ENCODE measurements at regions not wholly inside any gene's neighbourhood (a gene's known extent, or its start where the extent isn't known, plus 50 kb on each side); places are given as distances from the start of the nearest gene placed in this dataset.

- no peaks in the 10 kb centered on the region for H3K36me3 ChIP-seq (ENCODE audit: control insufficient read depth, low read depth, low read length)
- H3K27ac ChIP-seq (ENCODE audit: low read length), result no peak overlapping the region
- H3K9ac ChIP-seq (ENCODE audit: low read length), result no peak overlapping the region
- no peaks in the 10 kb centered on the region for H3K27me3 ChIP-seq (ENCODE audit: control insufficient read depth, insufficient read depth, low read length)
- no peaks in the 10 kb centered on the region for H3K9me3 ChIP-seq (ENCODE audit: control insufficient read depth, low read depth, low read length)
- H3K4me3 ChIP-seq (ENCODE audit: low read length), result no peak overlapping the region
- peaks cover 7% of the 10 kb centered on the region for H3K4me1 ChIP-seq (ENCODE audit: control insufficient read depth, low read depth, low read length)
Measured at GRCh38 chr22:44599084-44599483, 101.1 kb upstream of the RTL6 start.

DNA sequence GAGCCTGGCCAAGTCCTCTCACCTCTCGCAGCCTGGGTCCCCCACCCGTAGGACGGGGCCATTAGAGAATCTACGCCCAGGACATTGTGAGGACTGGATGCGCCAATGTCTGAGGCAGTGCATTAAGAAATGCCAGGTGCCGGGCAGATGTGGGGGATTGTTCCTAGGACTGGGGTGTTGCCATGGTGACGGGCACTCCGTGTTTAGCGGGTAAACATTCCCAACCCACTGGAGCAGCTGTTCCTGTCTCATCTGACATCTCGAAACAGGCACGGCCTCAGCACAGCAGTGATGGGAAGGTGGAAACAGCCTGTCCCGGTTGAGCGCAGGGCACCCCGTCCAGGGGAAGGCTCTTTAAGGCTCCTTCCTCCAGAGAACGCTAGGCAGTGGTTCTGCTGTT is 99.6 kb upstream of the RTL6 start:
- peaks cover 7% of the 10 kb centered on the region for H3K4me1 ChIP-seq (ENCODE audit: control insufficient read depth, low read depth, low read length)
- no peaks in the 10 kb centered on the region for H3K9me3 ChIP-seq (ENCODE audit: control insufficient read depth, low read depth, low read length)
- H3K36me3 ChIP-seq (ENCODE audit: control insufficient read depth, low read depth, low read length), result no peaks in the 10 kb centered on the region
- H3K27ac ChIP-seq (ENCODE audit: low read length), result no peak overlapping the region
- no peak overlapping the region for H3K4me3 ChIP-seq (ENCODE audit: low read length)
- H3K9ac ChIP-seq (ENCODE audit: low read length), result no peak overlapping the region
- no peaks in the 10 kb centered on the region for H3K27me3 ChIP-seq (ENCODE audit: control insufficient read depth, insufficient read depth, low read length)

GRCh38 chr22:44596396-44597125 is 98.5 kb upstream of the RTL6 start:
- no peak overlapping the region for H3K9ac ChIP-seq (ENCODE audit: low read length)
- no peak overlapping the region for H3K4me3 ChIP-seq (ENCODE audit: low read length)
- H3K27ac ChIP-seq (ENCODE audit: low read length), result no peak overlapping the region
- H3K9me3 ChIP-seq (ENCODE audit: control insufficient read depth, low read depth, low read length), result no peaks in the 10 kb centered on the region
- no peaks in the 10 kb centered on the region for H3K27me3 ChIP-seq (ENCODE audit: control insufficient read depth, insufficient read depth, low read length)
- no peaks in the 10 kb centered on the region for H3K36me3 ChIP-seq (ENCODE audit: control insufficient read depth, low read depth, low read length)
- peaks cover 7% of the 10 kb centered on the region for H3K4me1 ChIP-seq (ENCODE audit: control insufficient read depth, low read depth, low read length)

DNA sequence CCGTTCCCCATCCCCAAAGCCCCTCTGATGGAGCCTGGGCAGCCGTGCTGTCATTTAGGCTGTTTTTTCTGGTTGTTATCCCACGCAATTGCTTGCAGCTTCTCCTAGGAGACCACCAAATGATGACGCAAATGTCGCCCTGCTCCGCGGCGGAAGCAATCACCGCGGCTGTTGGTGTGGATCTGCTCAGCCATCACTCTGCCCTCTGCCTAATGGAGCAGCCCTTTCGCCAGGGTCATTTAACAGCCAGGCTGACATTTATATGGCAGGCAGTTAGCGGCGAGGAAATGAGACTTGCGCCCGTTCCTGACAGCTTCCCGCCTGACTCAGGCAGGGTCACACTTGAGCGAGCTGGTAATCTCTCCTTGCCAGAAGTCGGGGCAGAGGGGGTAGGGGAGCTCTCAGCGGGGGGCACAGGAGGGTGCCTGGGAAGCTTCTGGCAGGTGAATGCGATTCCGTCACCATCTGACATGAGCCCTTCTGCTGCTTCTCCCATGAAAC is 97.9 kb upstream of the RTL6 start:
- no peak overlapping the region for H3K9ac ChIP-seq (ENCODE audit: low read length)
- no peaks in the 10 kb centered on the region for H3K27me3 ChIP-seq (ENCODE audit: control insufficient read depth, insufficient read depth, low read length)

GRCh38 chr22:44594951-44595350 is 96.9 kb upstream of the RTL6 start:
- H3K36me3 ChIP-seq (ENCODE audit: control insufficient read depth, low read depth, low read length), result no peaks in the 10 kb centered on the region
- H3K4me1 ChIP-seq (ENCODE audit: control insufficient read depth, low read depth, low read length), result peaks cover 7% of the 10 kb centered on the region
- H3K4me3 ChIP-seq (ENCODE audit: low read length), result no peak overlapping the region
- H3K27ac ChIP-seq (ENCODE audit: low read length), result no peak overlapping the region
- no peak overlapping the region for H3K9ac ChIP-seq (ENCODE audit: low read length)
- no peaks in the 10 kb centered on the region for H3K27me3 ChIP-seq (ENCODE audit: control insufficient read depth, insufficient read depth, low read length)
- no peaks in the 10 kb centered on the region for H3K9me3 ChIP-seq (ENCODE audit: control insufficient read depth, low read depth, low read length)

More for the DNA sequence above, 97.9 kb upstream of the RTL6 start:
- no peaks in the 10 kb centered on the region for H3K36me3 ChIP-seq (ENCODE audit: control insufficient read depth, low read depth, low read length)
- no peaks in the 10 kb centered on the region for H3K9me3 ChIP-seq (ENCODE audit: control insufficient read depth, low read depth, low read length)
- H3K27ac ChIP-seq (ENCODE audit: low read length), result no peak overlapping the region
- H3K4me3 ChIP-seq (ENCODE audit: low read length), result no peak overlapping the region
- peaks cover 7% of the 10 kb centered on the region for H3K4me1 ChIP-seq (ENCODE audit: control insufficient read depth, low read depth, low read length)

DNA sequence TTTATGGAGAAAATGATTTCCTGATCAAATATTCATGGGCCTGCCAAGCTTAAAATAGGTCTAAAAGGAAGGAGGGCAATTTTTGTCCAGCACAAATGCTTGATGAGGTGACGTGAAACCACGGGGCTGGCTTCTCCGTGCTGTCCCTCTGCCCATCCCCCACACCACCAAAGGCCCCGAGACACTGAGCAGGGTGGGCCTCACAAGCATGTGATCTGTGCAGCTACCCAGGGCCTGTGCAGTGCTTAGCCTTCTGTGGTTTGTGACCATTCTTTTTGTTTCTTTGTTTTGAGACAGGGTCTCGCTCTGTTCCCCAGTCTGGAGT is 94.8 kb upstream of the RTL6 start:
- no peak overlapping the region for H3K9ac ChIP-seq (ENCODE audit: low read length)
- H3K27me3 ChIP-seq (ENCODE audit: control insufficient read depth, insufficient read depth, low read length), result no peaks in the 10 kb centered on the region
- no peak overlapping the region for H3K27ac ChIP-seq (ENCODE audit: low read length)
- H3K9me3 ChIP-seq (ENCODE audit: control insufficient read depth, low read depth, low read length), result no peaks in the 10 kb centered on the region
- no peak overlapping the region for H3K4me3 ChIP-seq (ENCODE audit: low read length)
- H3K4me1 ChIP-seq (ENCODE audit: control insufficient read depth, low read depth, low read length), result peaks cover 7% of the 10 kb centered on the region
- H3K36me3 ChIP-seq (ENCODE audit: control insufficient read depth, low read depth, low read length), result no peaks in the 10 kb centered on the region

GRCh38 chr22:44592126-44592823 is 94.2 kb upstream of the RTL6 start:
- Histone ChIP-seq H3K4me3 (ENCODE audit: low read length) (no peak overlapping the region), H3K36me3 (ENCODE audit: control insufficient read depth, low read depth, low read length) (no peaks in the 10 kb centered on the region), H3K9me3 (ENCODE audit: control insufficient read depth, low read depth, low read length) (no peaks in the 10 kb centered on the region), H3K27me3 (ENCODE audit: control insufficient read depth, insufficient read depth, low read length) (no peaks in the 10 kb centered on the region), H3K4me1 (ENCODE audit: control insufficient read depth, low read depth, low read length) (peaks cover 7% of the 10 kb centered on the region), H3K27ac (ENCODE audit: low read length) (no peak overlapping the region), H3K9ac (ENCODE audit: low read length) (no peak overlapping the region)

- H3K4me1 ChIP-seq (ENCODE audit: control insufficient read depth, low read depth, low read length), result peaks cover 7% of the 10 kb centered on the region
Measured at GRCh38 chr22:44591146-44591790, 93.2 kb upstream of the RTL6 start.

GRCh38 chr22:44590291-44590690 is 92.3 kb upstream of the RTL6 start:
- H3K9ac ChIP-seq (ENCODE audit: low read length), result no peak overlapping the region
- no peak overlapping the region for H3K27ac ChIP-seq (ENCODE audit: low read length)
- no peak overlapping the region for H3K4me3 ChIP-seq (ENCODE audit: low read length)
- no peaks in the 10 kb centered on the region for H3K36me3 ChIP-seq (ENCODE audit: control insufficient read depth, low read depth, low read length)
- no peaks in the 10 kb centered on the region for H3K9me3 ChIP-seq (ENCODE audit: control insufficient read depth, low read depth, low read length)
- H3K27me3 ChIP-seq (ENCODE audit: control insufficient read depth, insufficient read depth, low read length), result no peaks in the 10 kb centered on the region
- peaks cover 7% of the 10 kb centered on the region for H3K4me1 ChIP-seq (ENCODE audit: control insufficient read depth, low read depth, low read length)

More at GRCh38 chr22:44591146-44591790, 93.2 kb upstream of the RTL6 start:
- Histone ChIP-seq H3K9ac (ENCODE audit: low read length) (no peak overlapping the region), H3K36me3 (ENCODE audit: control insufficient read depth, low read depth, low read length) (no peaks in the 10 kb centered on the region), H3K9me3 (ENCODE audit: control insufficient read depth, low read depth, low read length) (no peaks in the 10 kb centered on the region), H3K27me3 (ENCODE audit: control insufficient read depth, insufficient read depth, low read length) (no peaks in the 10 kb centered on the region), H3K27ac (ENCODE audit: low read length) (no peak overlapping the region), H3K4me3 (ENCODE audit: low read length) (no peak overlapping the region)

DNA sequence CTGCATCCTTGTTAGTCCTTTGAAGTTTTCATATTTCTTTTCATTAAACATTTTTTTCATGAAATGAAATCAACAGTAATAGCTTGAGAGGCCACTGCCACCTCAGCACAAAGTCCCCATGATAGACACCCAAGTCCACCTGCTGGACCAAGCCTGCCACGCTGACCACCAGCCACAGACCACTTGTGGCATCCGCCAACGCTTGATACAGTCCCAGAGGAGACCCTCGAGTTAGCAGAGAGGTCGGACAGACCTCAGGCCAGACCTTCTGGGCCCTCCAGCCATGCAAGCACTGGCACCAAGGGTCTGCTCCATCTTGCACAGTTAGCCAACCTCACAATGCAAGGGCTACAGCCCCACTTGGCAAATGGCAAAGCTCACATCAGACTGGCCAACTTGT is 91.8 kb upstream of the RTL6 start:
- Histone ChIP-seq H3K27me3 (ENCODE audit: control insufficient read depth, insufficient read depth, low read length) (no peaks in the 10 kb centered on the region), H3K36me3 (ENCODE audit: control insufficient read depth, low read depth, low read length) (no peaks in the 10 kb centered on the region), H3K4me3 (ENCODE audit: low read length) (no peak overlapping the region), H3K27ac (ENCODE audit: low read length) (no peak overlapping the region), H3K9me3 (ENCODE audit: control insufficient read depth, low read depth, low read length) (no peaks in the 10 kb centered on the region), H3K9ac (ENCODE audit: low read length) (no peak overlapping the region), H3K4me1 (ENCODE audit: control insufficient read depth, low read depth, low read length) (peaks cover 3% of the 10 kb centered on the region)

- no peaks in the 10 kb centered on the region for H3K27me3 ChIP-seq (ENCODE audit: control insufficient read depth, insufficient read depth, low read length)
- H3K9ac ChIP-seq (ENCODE audit: low read length), result no peak overlapping the region
- H3K4me1 ChIP-seq (ENCODE audit: control insufficient read depth, low read depth, low read length), result no peaks in the 10 kb centered on the region
- no peak overlapping the region for H3K27ac ChIP-seq (ENCODE audit: low read length)
- no peaks in the 10 kb centered on the region for H3K9me3 ChIP-seq (ENCODE audit: control insufficient read depth, low read depth, low read length)
- no peaks in the 10 kb centered on the region for H3K36me3 ChIP-seq (ENCODE audit: control insufficient read depth, low read depth, low read length)
- H3K4me3 ChIP-seq (ENCODE audit: low read length), result no peak overlapping the region
Measured at GRCh38 chr22:44588348-44588747, 90.3 kb upstream of the RTL6 start.
